DOHH2 (cell line): ENCODE measurements at regions not wholly inside any gene's neighbourhood (a gene's known extent, or its start where the extent isn't known, plus 50 kb on each side); places are given as distances from the start of the nearest gene placed in this dataset.

Experiments used
- H3F3A ChIP-seq: fragments of 200-600 bp; sonication (generic), shearing (Covaris generic); 2 replicates; pipeline ENCODE4 v1.6.0; 2016; ENCODE audit warnings: antibody characterized with exemption, mild to moderate bottlenecking; ENCODE audit not compliant: control insufficient read depth, insufficient read depth
- H3K27ac ChIP-seq: fragments of 200-600 bp; sonication (generic); 2 replicates; pipeline ENCODE4 v1.5.1; 2014; ENCODE audit warnings: low read depth, mild to moderate bottlenecking, low read length, moderate library complexity
- H3K27me3 ChIP-seq: fragments of 200-600 bp; sonication (generic); 2 replicates; pipeline ENCODE4 v1.6.1; 2014; ENCODE audit warnings: mild to moderate bottlenecking, low read length, mixed read lengths; ENCODE audit not compliant: control insufficient read depth
- H3K36me3 ChIP-seq: fragments of 200-600 bp; sonication (generic); 2 replicates; pipeline ENCODE4 v1.6.1; 2014; ENCODE audit warnings: mild to moderate bottlenecking, low read length, moderate library complexity, mixed read lengths; ENCODE audit not compliant: control insufficient read depth
- H3K4me1 ChIP-seq: fragments of 200-600 bp; sonication (generic); 2 replicates; pipeline ENCODE4 v1.6.1; 2014; ENCODE audit warnings: mild to moderate bottlenecking, low read length, mixed read lengths; ENCODE audit not compliant: control insufficient read depth
- H3K4me2 ChIP-seq: fragments of 200-600 bp; sonication (generic); 2 replicates; pipeline ENCODE4 v1.6.0; 2014; ENCODE audit warnings: mild to moderate bottlenecking, low read length, moderate library complexity
- H3K4me3 ChIP-seq: fragments of 200-600 bp; sonication (generic); 2 replicates; pipeline ENCODE4 v1.5.1; 2014; ENCODE audit warnings: mild to moderate bottlenecking, low read length, mixed read lengths
- H3K79me2 ChIP-seq: fragments of 200-600 bp; sonication (generic); 2 replicates; pipeline ENCODE4 v1.6.1; 2014; ENCODE audit warnings: mild to moderate bottlenecking, low read length, mixed read lengths; ENCODE audit not compliant: control insufficient read depth
- H3K9me2 ChIP-seq: fragments of 200-600 bp; sonication (generic); replicated peaks from 2 replicates; pipeline ENCODE4 v1.6.1; 2014; ENCODE audit warnings: mild to moderate bottlenecking, low read length, mixed read lengths; ENCODE audit not compliant: control insufficient read depth
- H3K9me3 ChIP-seq: fragments of 200-600 bp; sonication (generic); 2 replicates; pipeline ENCODE4 v1.6.1; 2014; ENCODE audit warnings: antibody characterized with exemption, low read length, mixed read lengths; ENCODE audit not compliant: control insufficient read depth, insufficient read depth
- H4K20me1 ChIP-seq: fragments of 200-600 bp; sonication (generic); 2 replicates; pipeline ENCODE4 v1.6.0; 2014; ENCODE audit warnings: low read depth, mild to moderate bottlenecking, antibody characterized with exemption, low read length, moderate library complexity; ENCODE audit not compliant: control insufficient read depth, insufficient read depth
- CTCF ChIP-seq: fragments of 200-600 bp; sonication (generic); IDR thresholded peaks from one replicate; pipeline ENCODE4 v1.5.1; 2014; ENCODE audit warnings: antibody characterized with exemption, mild to moderate bottlenecking, low read depth, low read length; ENCODE audit not compliant: poor library complexity, severe bottlenecking
- EZH2phosphoT487 ChIP-seq: fragments of 200-600 bp; sonication (generic); IDR thresholded peaks from 2 replicates; pipeline ENCODE4 v1.6.1; 2017; ENCODE audit warnings: borderline replicate concordance, mild to moderate bottlenecking, antibody characterized with exemption, low read length, moderate library complexity, mixed read lengths

GRCh38 chr4:8786166-8786565 lies 85.5 kb downstream of the HMX1 start:
- Histone ChIP-seq H3K79me2 (no peaks in the 10 kb centered on the region), H3K4me1 (no peaks in the 10 kb centered on the region), H3F3A (no peaks in the 10 kb centered on the region), H3K36me3 (no peaks in the 10 kb centered on the region), H3K9me3 (no peaks in the 10 kb centered on the region), H3K9me2 (no peaks in the 10 kb centered on the region), H3K4me2 (no peak overlapping the region), H3K27me3 (no peaks in the 10 kb centered on the region), H4K20me1 (no peaks in the 10 kb centered on the region), H3K4me3 (no peak overlapping the region), H3K27ac (no peak overlapping the region)
- TF ChIP-seq EZH2phosphoT487 (no peak), CTCF (no peak)

GRCh38 chr4:8785656-8786142 lies 85.9 kb downstream of the HMX1 start:
- Histone ChIP-seq H3F3A (no peaks in the 10 kb centered on the region), H4K20me1 (no peaks in the 10 kb centered on the region), H3K27me3 (no peaks in the 10 kb centered on the region), H3K9me2 (no peaks in the 10 kb centered on the region), H3K27ac (no peak overlapping the region), H3K9me3 (no peaks in the 10 kb centered on the region), H3K36me3 (no peaks in the 10 kb centered on the region), H3K4me2 (no peak overlapping the region), H3K4me1 (no peaks in the 10 kb centered on the region), H3K79me2 (no peaks in the 10 kb centered on the region), H3K4me3 (no peak overlapping the region)
- TF ChIP-seq CTCF (no peak), EZH2phosphoT487 (no peak)

- TF ChIP-seq CTCF (no peak), EZH2phosphoT487 (no peak)
- H3K9me2 ChIP-seq: no peaks in the 10 kb centered on the region
- H3K4me1 ChIP-seq: no peaks in the 10 kb centered on the region
- no peaks in the 10 kb centered on the region for H3F3A ChIP-seq
- no peak overlapping the region for H3K4me3 ChIP-seq
- H3K9me3 ChIP-seq: no peaks in the 10 kb centered on the region
- no peak overlapping the region for H3K27ac ChIP-seq
- no peaks in the 10 kb centered on the region for H3K36me3 ChIP-seq
- no peak overlapping the region for H3K4me2 ChIP-seq
- no peaks in the 10 kb centered on the region for H3K27me3 ChIP-seq
- H4K20me1 ChIP-seq: no peaks in the 10 kb centered on the region
- no peaks in the 10 kb centered on the region for H3K79me2 ChIP-seq
Observed at GRCh38 chr4:8783736-8784135, 87.9 kb downstream of the HMX1 start.

GRCh38 chr4:8782135-8782534 lies 89.5 kb downstream of the HMX1 start:
- Histone ChIP-seq H3K36me3 (no peaks in the 10 kb centered on the region), H3K9me3 (no peaks in the 10 kb centered on the region), H3K9me2 (no peaks in the 10 kb centered on the region), H3K27ac (no peak overlapping the region), H3K4me2 (no peak overlapping the region), H3K27me3 (no peaks in the 10 kb centered on the region), H3K79me2 (no peaks in the 10 kb centered on the region), H3K4me1 (no peaks in the 10 kb centered on the region), H3F3A (no peaks in the 10 kb centered on the region), H3K4me3 (no peak overlapping the region), H4K20me1 (no peaks in the 10 kb centered on the region)
- no peak for TF ChIP-seq EZH2phosphoT487
- TF ChIP-seq CTCF: no peak
